ENCODE measurements at regions not wholly inside any gene's neighbourhood (a gene's known extent, or its start where the extent isn't known, plus 50 kb on each side); places are given as distances from the start of the nearest gene placed in this dataset.

- no peak for DNase-seq
Measured at GRCh38 chr6:166687879-166688205, 60.8 kb upstream of the RPS6KA2 start.

DNA sequence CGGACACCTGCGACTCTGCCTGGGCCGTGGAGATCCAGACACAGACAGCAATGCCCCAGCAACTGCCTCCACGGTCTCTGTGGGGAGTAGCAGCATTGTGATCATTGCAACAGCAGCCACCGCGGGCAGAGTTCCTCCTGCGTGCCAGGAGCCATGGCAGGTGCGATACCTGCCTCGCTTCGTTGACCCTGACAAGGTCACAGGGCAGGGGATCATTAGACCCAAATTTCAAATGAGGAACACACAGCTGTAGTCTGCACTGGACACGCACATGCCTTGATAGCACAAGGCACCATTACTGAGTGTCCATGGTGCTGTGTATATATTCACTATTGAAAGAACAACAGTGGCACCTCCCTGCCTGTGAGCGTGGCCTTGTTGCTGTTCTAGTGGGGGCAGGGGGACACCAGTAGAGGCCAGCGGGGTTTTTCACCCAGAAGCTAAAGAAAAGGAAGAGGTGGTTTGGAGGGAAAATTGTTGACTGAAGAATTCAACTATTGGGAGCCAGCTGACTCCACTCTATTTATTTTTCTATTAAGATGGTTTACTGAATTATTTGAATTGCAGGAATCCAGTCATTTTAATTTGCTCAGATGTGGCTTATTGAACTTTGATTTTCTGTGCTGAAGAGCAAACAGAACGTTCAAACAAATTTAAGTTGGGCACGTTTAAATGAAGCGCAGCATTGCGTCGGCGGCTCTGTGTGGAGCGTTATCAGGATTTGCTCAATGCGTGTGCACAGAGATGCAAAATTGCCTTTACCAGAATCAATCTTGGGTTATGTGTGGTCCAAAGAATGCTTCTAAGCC lies 60.2 kb upstream of the RPS6KA2 start:
- DNase-seq, result no peak

- DNase-seq, result no peak
Measured at GRCh38 chr6:166686317-166686716, 59.3 kb upstream of the RPS6KA2 start.

DNA sequence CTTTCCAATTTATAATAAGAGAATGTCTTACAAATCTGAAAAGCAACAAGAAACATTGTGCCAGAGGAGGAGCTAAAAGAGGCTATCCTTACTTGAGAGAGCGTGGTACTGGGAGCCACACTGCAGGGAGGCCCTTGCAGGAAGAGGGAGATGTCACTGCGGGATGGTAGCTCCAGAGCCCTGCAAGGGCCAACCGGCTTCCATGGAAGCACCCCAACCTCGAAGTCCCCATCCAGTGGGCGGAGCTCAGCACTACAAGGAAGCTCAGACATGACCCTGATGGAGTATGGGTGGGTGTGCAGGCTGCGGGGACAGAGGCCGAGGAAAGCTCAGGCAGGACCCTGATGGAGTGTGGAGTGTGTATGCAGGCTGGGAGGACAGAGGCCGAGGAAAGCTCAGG lies 57.8 kb upstream of the RPS6KA2 start:
- no peak for DNase-seq

- no peak for DNase-seq
Measured at GRCh38 chr6:166684170-166684569, 57.1 kb upstream of the RPS6KA2 start.

GRCh38 chr6:166683477-166683876 lies 56.4 kb upstream of the RPS6KA2 start:
- DNase-seq, result no peak

DNA sequence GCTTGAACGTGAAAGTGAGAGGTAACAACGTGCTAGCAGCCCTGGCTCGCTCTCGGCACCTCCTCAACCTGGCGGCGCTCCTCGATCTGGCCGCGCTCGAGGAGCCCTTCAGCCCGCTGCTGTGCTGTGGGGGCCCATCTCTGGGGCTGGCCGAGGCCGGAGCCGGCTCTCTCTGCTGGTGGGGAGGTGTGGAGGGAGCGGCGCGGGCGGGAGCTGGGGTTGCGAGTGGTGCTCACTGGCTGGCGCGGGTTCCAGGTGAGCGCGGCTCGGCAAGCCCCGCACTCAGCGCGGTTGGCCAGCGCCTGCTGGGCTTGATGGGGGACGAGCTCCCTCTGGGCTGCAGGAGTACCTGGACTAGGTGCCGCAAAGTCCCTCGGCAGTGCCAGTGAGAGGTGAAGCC lies 52.5 kb upstream of the RPS6KA2 start:
- no peak for DNase-seq

GRCh38 chr6:166678426-166678825 lies 51.4 kb upstream of the RPS6KA2 start:
- no peak for DNase-seq

- DNase-seq, result no peak
Measured at GRCh38 chr6:166677941-166678340, 50.9 kb upstream of the RPS6KA2 start.

Data from CD4-positive, alpha-beta T cell treated with Interleukin-6 for 4 hours (primary cell).